Vagina (tissue), 2 donors: ENCODE measurements at regions not wholly inside any gene's neighbourhood (a gene's known extent, or its start where the extent isn't known, plus 50 kb on each side); places are given as distances from the start of the nearest gene placed in this dataset.

Experiments used
- CTCF ChIP-seq, 3 experiments: fragments of 450-650 bp in 2 of 3; fragments of 200-600 bp in 1 of 3; sonication (generic) in 1 of 3; IDR thresholded peaks; one replicate each; pipeline ENCODE4 v1.5.1; 2017 to 2019; ENCODE audit warnings: antibody characterized with exemption in 3 of 3, mild to moderate bottlenecking in 2 of 3, moderate library complexity in 2 of 3
- POLR2A ChIP-seq, 2 donors: fragments of 450-650 bp; IDR thresholded peaks; one replicate each; pipeline ENCODE4 v1.6.1; 2017; ENCODE audit warnings: antibody characterized with exemption in 2 of 2, mild to moderate bottlenecking in 2 of 2, moderate library complexity in 2 of 2
- POLR2AphosphoS5 ChIP-seq, 2 donors: sonication (generic); formaldehyde crosslinking; IDR thresholded peaks; one replicate each; pipeline ENCODE4 v1.9.0; 2017; ENCODE audit warnings: antibody characterized with exemption in 2 of 2, mild to moderate bottlenecking in 2 of 2, low read depth in 1 of 2; ENCODE audit not compliant: insufficient read depth in 1 of 2

- TF ChIP-seq POLR2A (IDR thresholded peaks at IDR 0.05) (no peak), CTCF (IDR thresholded peaks at IDR 0.05) (no peak), POLR2AphosphoS5 (IDR thresholded peaks at IDR 0.05; ENCODE audit: insufficient read depth in 1 of 2, low read depth in 1 of 2) (peak in 1 of 2 donors; percentile 62)
Observed at GRCh38 chr3:151976211-151977050, 103.0 kb downstream of the SUCNR1 start.
